T-cell (primary cell): ENCODE measurements at regions not wholly inside any gene's neighbourhood (a gene's known extent, or its start where the extent isn't known, plus 50 kb on each side); places are given as distances from the start of the nearest gene placed in this dataset.

Source experiments
- ATAC-seq, 4 experiments: fragments of 200-7000 bp in 3 of 4; fragments of 150-1000 bp in 1 of 4; cut with Tn5 transposase; replicated peaks in 1 of 4; 1 replicate in 3 of 4; 2 replicates in 1 of 4; pipeline ENCODE4 v1.10.0; 2021; ENCODE audit warnings: moderate library complexity in 3 of 4, mild to moderate bottlenecking in 2 of 4, moderate number of reproducible peaks in 1 of 4
- CTCF ChIA-PET, 2 donors: fragments of 300-600 bp; sonication (Branson Sonifier 250); formaldehyde crosslinking; loops; one replicate each; lab custom pipeline; 2022; ENCODE audit warnings: antibody characterized with exemption in 2 of 2; lab: Charles Lee
- POLR2A ChIA-PET, 2 donors: fragments of 300-600 bp; sonication (Branson Sonifier 250); formaldehyde crosslinking; loops; one replicate each; lab custom pipeline; 2022; ENCODE audit warnings: antibody characterized with exemption in 2 of 2; lab: Charles Lee
- DNase-seq, 35 experiments: peaks; one replicate each; pipeline versions ENCODE4 v3.0.0 to v3.0.0-alpha.2; 2013 to 2023
- H3K27ac ChIP-seq: one replicate; pipeline ENCODE4 v1.5.1; 2013; ENCODE audit warnings: low read length
- H3K27me3 ChIP-seq, 2 experiments: replicated peaks in 1 of 2; 1 replicate in 1 of 2; 2 replicates in 1 of 2; pipeline versions ENCODE4 v1.6.1 to v1.7.0; 2013; ENCODE audit warnings: low read length in 1 of 2, mixed read lengths in 1 of 2; ENCODE audit not compliant: control insufficient read depth in 2 of 2, insufficient read depth in 2 of 2; ENCODE audit errors: extremely low read depth in 1 of 2
- H3K36me3 ChIP-seq, 2 donors: 1 replicate in 1 of 2; 2 replicates in 1 of 2; pipeline versions ENCODE4 v1.6.1 to v1.7.0; 2013; ENCODE audit warnings: low read length in 1 of 2; ENCODE audit not compliant: control insufficient read depth in 2 of 2, insufficient read depth in 1 of 2; ENCODE audit errors: extremely low read depth in 1 of 2
- H3K4me1 ChIP-seq, 2 experiments: 1 replicate in 1 of 2; 2 replicates in 1 of 2; pipeline versions ENCODE4 v1.6.1 to v1.7.0; 2013; ENCODE audit warnings: low read length in 2 of 2, mixed read lengths in 1 of 2; ENCODE audit not compliant: insufficient read depth in 2 of 2, control insufficient read depth in 1 of 2; ENCODE audit errors: extremely low read depth in 1 of 2
- H3K4me3 ChIP-seq, 2 donors: 1 replicate in 1 of 2; 2 replicates in 1 of 2; pipeline versions ENCODE4 v1.5.1 to v1.7.0; 2013; ENCODE audit warnings: mild to moderate bottlenecking in 2 of 2, low read length in 1 of 2, moderate library complexity in 1 of 2; ENCODE audit not compliant: control insufficient read depth in 1 of 2; ENCODE audit errors: extremely low read depth in 1 of 2
- H3K9me3 ChIP-seq: 2 replicates; pipeline ENCODE4 v1.7.0; 2013
- H3K27ac Mint-ChIP-seq, 2 donors: one replicate each; pipeline ENCODE4 v1.8.0; 2020 to 2021; ENCODE audit warnings: mild to moderate bottlenecking in 2 of 2, mixed read lengths in 2 of 2
- H3K27me3 Mint-ChIP-seq, 2 donors: one replicate each; pipeline ENCODE4 v1.8.0; 2021 to 2022; ENCODE audit warnings: mixed read lengths in 2 of 2
- H3K36me3 Mint-ChIP-seq: one replicate; pipeline ENCODE4 v1.8.0; 2021; ENCODE audit warnings: mixed read lengths
- H3K4me1 Mint-ChIP-seq, 3 donors: one replicate each; pipeline ENCODE4 v1.8.0; 2020 to 2022; ENCODE audit warnings: mixed read lengths in 3 of 3, mild to moderate bottlenecking in 1 of 3
- H3K4me3 Mint-ChIP-seq, 3 donors: one replicate each; pipeline ENCODE4 v1.8.0; 2020 to 2022; ENCODE audit warnings: mild to moderate bottlenecking in 3 of 3, mixed read lengths in 3 of 3, moderate library complexity in 3 of 3
- H3K9me3 Mint-ChIP-seq, 3 donors: one replicate each; pipeline ENCODE4 v1.8.0; 2020 to 2022; ENCODE audit warnings: mixed read lengths in 3 of 3
- WGBS: methylation state at CpG from one replicate; pipeline ENCODE4 v1.1.5; 2013; ENCODE audit warnings: missing lambda C conversion rate; ENCODE audit not compliant: insufficient coverage; 5-methylcytosine and 5-hydroxymethylcytosine counted together

GRCh38 chr12:88960213-88960878 is 380.1 kb upstream of the KITLG start:
- no peak for DNase-seq
- Histone ChIP-seq H3K4me3 (no peak overlapping the region), H3K9me3 (no peaks in the 10 kb centered on the region), H3K27ac (no peak overlapping the region), H3K4me1 (no peaks in the 10 kb centered on the region), H3K36me3 (no peaks in the 10 kb centered on the region), H3K27me3 (no peaks in the 10 kb centered on the region)
- Mint-ChIP-seq H3K9me3 (no peaks in the 10 kb centered on the region), H3K27me3 (peaks cover 4 to 17% of the 10 kb centered on the region in 2 donors), H3K36me3 (no peaks in the 10 kb centered on the region), H3K4me1 (no peaks in the 10 kb centered on the region), H3K27ac (no peak overlapping the region), H3K4me3 (no peak overlapping the region)
- ATAC-seq, result no peak
- CTCF ChIA-PET, result interaction anchor here in 1 of 2 donors (0.5 kb wide), 1 partner anchor 34 kb away, joined by 3 read pairs; no protein-coding TSS in a partner anchor
- POLR2A ChIA-PET, result interaction anchor here in 1 of 2 donors (0.6 kb wide), 1 partner anchor 14 kb away, joined by 4 read pairs; no protein-coding TSS in a partner anchor
- WGBS, result no CpG with 5 or more reads among the region's 2 CpGs

GRCh38 chr12:88958946-88959345 is 378.7 kb upstream of the KITLG start:
- Mint-ChIP-seq H3K4me1 (no peaks in the 10 kb centered on the region), H3K36me3 (no peaks in the 10 kb centered on the region), H3K4me3 (no peak overlapping the region), H3K9me3 (no peaks in the 10 kb centered on the region), H3K27me3 (peaks cover 1 to 13% of the 10 kb centered on the region in 2 donors), H3K27ac (no peak overlapping the region)
- no peak overlapping the region for H3K4me3 ChIP-seq
- ATAC-seq, result no peak
- CTCF ChIA-PET, result no interaction called here
- H3K4me1 ChIP-seq, result no peaks in the 10 kb centered on the region
- POLR2A ChIA-PET, result interaction anchor here in 1 of 2 donors (0.6 kb wide), 1 partner anchor 1926 kb away, joined by 4 read pairs; no protein-coding TSS in a partner anchor
- no peaks in the 10 kb centered on the region for H3K36me3 ChIP-seq
- H3K27ac ChIP-seq, result no peak overlapping the region
- no peaks in the 10 kb centered on the region for H3K27me3 ChIP-seq
- H3K9me3 ChIP-seq, result no peaks in the 10 kb centered on the region
- no peak for DNase-seq

- ChIA-PET CTCF (no interaction called here), POLR2A (no interaction called here)
- H3K9me3 ChIP-seq, result no peaks in the 10 kb centered on the region
- ATAC-seq, result no peak
- H3K4me1 ChIP-seq, result no peaks in the 10 kb centered on the region
- H3K27ac ChIP-seq, result no peak overlapping the region
- Mint-ChIP-seq H3K4me3 (no peak overlapping the region), H3K27ac (no peak overlapping the region), H3K9me3 (no peaks in the 10 kb centered on the region), H3K27me3 (peaks cover 1 to 10% of the 10 kb centered on the region in 2 donors), H3K36me3 (no peaks in the 10 kb centered on the region), H3K4me1 (no peaks in the 10 kb centered on the region)
- no peaks in the 10 kb centered on the region for H3K27me3 ChIP-seq
- H3K36me3 ChIP-seq, result no peaks in the 10 kb centered on the region
- DNase-seq, result no peak
- no peak overlapping the region for H3K4me3 ChIP-seq
Observed at GRCh38 chr12:88958153-88958552, 377.9 kb upstream of the KITLG start.

GRCh38 chr12:88957358-88957757 is 377.1 kb upstream of the KITLG start:
- no peaks in the 10 kb centered on the region for H3K36me3 ChIP-seq
- H3K36me3 Mint-ChIP-seq, result no peaks in the 10 kb centered on the region
- peaks cover 3 to 10% of the 10 kb centered on the region in 2 donors for H3K27me3 Mint-ChIP-seq

GRCh38 chr12:88955531-88955930 is 375.3 kb upstream of the KITLG start:
- Mint-ChIP-seq H3K4me1 (no peaks in the 10 kb centered on the region), H3K36me3 (no peaks in the 10 kb centered on the region), H3K27ac (no peak overlapping the region), H3K4me3 (no peak overlapping the region), H3K27me3 (peaks cover 3 to 10% of the 10 kb centered on the region in 2 donors), H3K9me3 (no peaks in the 10 kb centered on the region)
- POLR2A ChIA-PET, result no interaction called here
- Histone ChIP-seq H3K27ac (no peak overlapping the region), H3K4me1 (no peaks in the 10 kb centered on the region), H3K36me3 (no peaks in the 10 kb centered on the region), H3K4me3 (no peak overlapping the region), H3K9me3 (no peaks in the 10 kb centered on the region), H3K27me3 (no peaks in the 10 kb centered on the region)
- ATAC-seq (no peak), DNase-seq (no peak)
- CTCF ChIA-PET, result no interaction called here
- WGBS, result 100% methylated on average over 2 of the region's 5 CpGs

More at GRCh38 chr12:88957358-88957757, 377.1 kb upstream of the KITLG start:
- H3K4me1 ChIP-seq, result no peaks in the 10 kb centered on the region
- Mint-ChIP-seq H3K27ac (no peak overlapping the region), H3K9me3 (no peaks in the 10 kb centered on the region), H3K4me3 (no peak overlapping the region), H3K4me1 (no peaks in the 10 kb centered on the region)
- DNase-seq (no peak), ATAC-seq (no peak)
- H3K27me3 ChIP-seq, result no peaks in the 10 kb centered on the region
- H3K9me3 ChIP-seq, result no peaks in the 10 kb centered on the region
- H3K27ac ChIP-seq, result no peak overlapping the region
- 86% methylated on average over 2 of the region's 3 CpGs for WGBS
- H3K4me3 ChIP-seq, result no peak overlapping the region
- CTCF ChIA-PET, result no interaction called here
- POLR2A ChIA-PET, result no interaction called here

- no peak for DNase-seq
- H3K27me3 Mint-ChIP-seq, result peaks cover 3 to 13% of the 10 kb centered on the region in 2 donors
- no peak overlapping the region for H3K4me3 ChIP-seq
- no peaks in the 10 kb centered on the region for H3K36me3 ChIP-seq
- CTCF ChIA-PET, result interaction anchor here in 1 of 2 donors (0.6 kb wide), 1 partner anchor 60 kb away, joined by 3 read pairs; no protein-coding TSS in a partner anchor
- H3K27me3 ChIP-seq, result no peaks in the 10 kb centered on the region
- H3K27ac ChIP-seq, result no peak overlapping the region
- H3K9me3 ChIP-seq, result no peaks in the 10 kb centered on the region
- POLR2A ChIA-PET, result no interaction called here
- no peak overlapping the region for H3K4me3 Mint-ChIP-seq
- 66% methylated on average over 3 of the region's 9 CpGs for WGBS
- H3K4me1 ChIP-seq, result no peaks in the 10 kb centered on the region
- no peaks in the 10 kb centered on the region for H3K9me3 Mint-ChIP-seq
- H3K4me1 Mint-ChIP-seq, result no peaks in the 10 kb centered on the region
- ATAC-seq, result no peak
- no peak overlapping the region for H3K27ac Mint-ChIP-seq
- no peaks in the 10 kb centered on the region for H3K36me3 Mint-ChIP-seq
Observed at GRCh38 chr12:88953029-88953586, 372.8 kb upstream of the KITLG start.
